GM12878 (cell line): ENCODE measurements at regions not wholly inside any gene's neighbourhood (a gene's known extent, or its start where the extent isn't known, plus 50 kb on each side); places are given as distances from the start of the nearest gene placed in this dataset.

Experiments used
- ATAC-seq: fragments of 200-7000 bp; cut with Tn5 transposase; 3 replicates; pipeline ENCODE4 v1.9.1; 2020; ENCODE audit warnings: mild to moderate bottlenecking, moderate library complexity
- BruUV-seq: library from RNA; stranded (reverse); fragments of 400-500 nt; replicated peaks from 2 replicates; lab custom pipeline; 2021; lab: Mats Ljungman, UMichigan
- CTCF ChIA-PET: fragments of 300-600 bp; sonication (Branson Sonifier 250); formaldehyde crosslinking; extraction: SDS; loops from one replicate; lab custom pipeline; 2021; ENCODE audit warnings: inconsistent platforms; lab: Yijun Ruan, JAX
- POLR2A ChIA-PET: fragments of 350-600 bp; formaldehyde crosslinking; extraction: SDS; loops from one replicate; lab custom pipeline; 2021; ENCODE audit warnings: inconsistent platforms; lab: Charles Lee
- RAD21 ChIA-PET: fragments of 300-600 bp; sonication (Branson Sonifier 250); formaldehyde crosslinking; loops from one replicate; lab custom pipeline; 2023; ENCODE audit warnings: antibody characterized with exemption; ENCODE audit not compliant: unreplicated experiment; lab: Charles Lee
- SMC1A ChIA-PET: fragments of 300-600 bp; sonication (Branson Sonifier 250); formaldehyde crosslinking; loops from one replicate; lab custom pipeline; 2023; ENCODE audit not compliant: unreplicated experiment, uncharacterized antibody; lab: Charles Lee
- DNase-seq: peaks from one replicate; pipeline ENCODE4 v3.0.0-alpha.2; 2011; ENCODE audit warnings: low read depth, low spot score
- FAIRE-seq: peaks from 3 replicates; lab custom pipeline; 2011; peaks lifted over from hg19 to GRCh38; lab: Jason Lieb, UNC
- H2AFZ ChIP-seq: 2 replicates; pipeline ENCODE4 v1.6.0; 2011; ENCODE audit warnings: low read depth, low read length, control low read depth; ENCODE audit not compliant: control insufficient read depth
- H3K27ac ChIP-seq: 2 replicates; pipeline ENCODE4 v1.5.1; 2011; ENCODE audit warnings: control low read depth; ENCODE audit not compliant: control insufficient read depth, insufficient read depth
- H3K27me3 ChIP-seq, 2 experiments: replicated peaks in 1 of 2; 2 replicates each; pipeline versions ENCODE4 v1.6.0 to v1.6.1; 2011; ENCODE audit warnings: low read length in 1 of 2; ENCODE audit not compliant: control insufficient read depth in 2 of 2, insufficient read depth in 2 of 2
- H3K36me3 ChIP-seq, 2 experiments: 2 replicates each; pipeline ENCODE4 v1.5.1; 2011; ENCODE audit warnings: low read length in 1 of 2; ENCODE audit not compliant: control insufficient read depth in 2 of 2, insufficient read depth in 2 of 2
- H3K4me1 ChIP-seq: 2 replicates; pipeline ENCODE4 v1.6.1; 2011; ENCODE audit warnings: mild to moderate bottlenecking, low read length, moderate library complexity, mixed read lengths; ENCODE audit not compliant: control insufficient read depth, insufficient read depth
- H3K4me2 ChIP-seq: 2 replicates; pipeline ENCODE4 v1.6.0; 2011; ENCODE audit warnings: control low read depth; ENCODE audit not compliant: control insufficient read depth, insufficient read depth
- H3K4me3 ChIP-seq: fragments of 200-600 bp; sonication (generic); 2 replicates; pipeline ENCODE4 v1.5.1; 2016
- H3K79me2 ChIP-seq: 2 replicates; pipeline ENCODE4 v1.6.0; 2011; ENCODE audit warnings: low read length; ENCODE audit not compliant: control insufficient read depth, insufficient read depth
- H3K9ac ChIP-seq: 2 replicates; pipeline ENCODE4 v1.8.0; 2011; ENCODE audit warnings: low read length, control low read depth, mixed read lengths; ENCODE audit not compliant: control insufficient read depth, insufficient read depth
- H3K9me3 ChIP-seq: replicated peaks from 3 replicates; pipeline ENCODE4 v1.5.1; 2011; ENCODE audit warnings: mild to moderate bottlenecking, low read length; ENCODE audit not compliant: control insufficient read depth, insufficient read depth
- H4K20me1 ChIP-seq: 2 replicates; pipeline ENCODE4 v1.6.0; 2011; ENCODE audit not compliant: control insufficient read depth, insufficient read depth
- HDAC6 ChIP-seq: fragments of 200-600 bp; sonication (generic); IDR thresholded peaks from one replicate; pipeline ENCODE4 v1.8.0; 2017; ENCODE audit warnings: antibody characterized with exemption; ENCODE audit not compliant: unreplicated experiment
- IKZF2 ChIP-seq, 2 experiments: fragments of 450-650 bp; IDR thresholded peaks; 2 replicates each; pipeline ENCODE4 v1.6.1; 2017; ENCODE audit warnings: mild to moderate bottlenecking in 2 of 2, moderate library complexity in 2 of 2
- MEF2A ChIP-seq: IDR thresholded peaks from 2 replicates; pipeline ENCODE4 v1.6.1; 2011; ENCODE audit warnings: low read depth, mild to moderate bottlenecking, low read length, moderate library complexity; ENCODE audit not compliant: insufficient read depth
- NFXL1 ChIP-seq: fragments of 450-650 bp; IDR thresholded peaks from 2 replicates; pipeline ENCODE4 v1.6.1; 2017; ENCODE audit warnings: antibody characterized with exemption, mild to moderate bottlenecking, borderline replicate concordance
- POLR2AphosphoS2 ChIP-seq: IDR thresholded peaks from 2 replicates; pipeline ENCODE4 v1.6.1; 2011; ENCODE audit warnings: low read depth, mild to moderate bottlenecking, low read length, improper control_type of control experiment, moderate library complexity
- YBX1 ChIP-seq: fragments of 450-650 bp; IDR thresholded peaks from 2 replicates; pipeline ENCODE4 v1.6.1; 2016; ENCODE audit warnings: antibody characterized with exemption
- WGBS: methylation state at CpG from one replicate; pipeline ENCODE4 v1.1.6; 2016; ENCODE audit warnings: low lambda C conversion rate; ENCODE audit not compliant: insufficient replicate concordance, insufficient coverage; ENCODE audit errors: missing lambda C conversion rate; 5-methylcytosine and 5-hydroxymethylcytosine counted together
- in situ Hi-C: fragments of 300-500 bp; cut with MboI; formaldehyde crosslinking; loops from 9 replicates; pipeline ENCODE4 v1.14.3; 2018; ENCODE audit warnings: mixed read lengths
- intact Hi-C: fragments of 100-400 bp; cut with micrococcal nuclease; formaldehyde crosslinking; loops from one replicate; pipeline ENCODE4 v1.14.2; 2022; ENCODE audit not compliant: unreplicated experiment

DNA sequence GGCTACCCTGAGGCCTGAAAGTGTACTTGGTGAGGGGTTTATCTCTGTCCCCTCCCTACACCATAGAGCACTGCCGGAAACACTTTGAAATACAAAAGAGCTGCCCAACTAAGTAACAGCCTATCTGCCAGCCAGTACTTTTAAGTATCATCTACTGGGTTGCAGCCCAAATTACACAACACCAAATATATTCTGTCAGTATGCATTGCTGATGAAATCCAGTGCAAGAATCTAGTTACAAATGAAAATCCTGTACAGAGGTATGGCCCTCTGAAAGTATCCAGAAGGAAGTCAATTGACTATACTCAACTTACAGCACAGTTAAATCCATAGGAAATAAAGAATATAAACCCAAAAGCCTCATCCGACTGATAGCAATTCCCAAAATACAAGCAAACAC is 280.8 kb downstream of the CCDC85A start:
- H2AFZ ChIP-seq = no peak overlapping the region
- no TSS peak for BruUV-seq
- H3K4me3 ChIP-seq = no peak overlapping the region
- H4K20me1 ChIP-seq = no peaks in the 10 kb centered on the region
- ChIA-PET POLR2A (no interaction called here), CTCF (no interaction called here), RAD21 (no interaction called here)
- FAIRE-seq = no peak
- no peaks in the 10 kb centered on the region for H3K9me3 ChIP-seq
- H3K4me1 ChIP-seq = no peaks in the 10 kb centered on the region
- no peaks in the 10 kb centered on the region for H3K27me3 ChIP-seq
- H3K79me2 ChIP-seq = no peaks in the 10 kb centered on the region
- DNase-seq = no peak
- TF ChIP-seq IKZF2 (IDR thresholded peaks at IDR 0.05) (no peak), MEF2A (no peak), POLR2AphosphoS2 (no peak), YBX1 (no peak), HDAC6 (no peak)
- TF ChIP-seq, all 136 proteins: peak for 0
- no peak for ATAC-seq
- SMC1A ChIA-PET = no interaction called here
- intact Hi-C loops (no loop called here), in situ Hi-C loops (no loop called here)
- no peak overlapping the region for H3K9ac ChIP-seq
- 86% methylated on average over 2 of the region's 2 CpGs for WGBS
- H3K4me2 ChIP-seq = no peak overlapping the region
- no peaks in the 10 kb centered on the region for H3K36me3 ChIP-seq
- H3K27ac ChIP-seq = no peak overlapping the region

DNA sequence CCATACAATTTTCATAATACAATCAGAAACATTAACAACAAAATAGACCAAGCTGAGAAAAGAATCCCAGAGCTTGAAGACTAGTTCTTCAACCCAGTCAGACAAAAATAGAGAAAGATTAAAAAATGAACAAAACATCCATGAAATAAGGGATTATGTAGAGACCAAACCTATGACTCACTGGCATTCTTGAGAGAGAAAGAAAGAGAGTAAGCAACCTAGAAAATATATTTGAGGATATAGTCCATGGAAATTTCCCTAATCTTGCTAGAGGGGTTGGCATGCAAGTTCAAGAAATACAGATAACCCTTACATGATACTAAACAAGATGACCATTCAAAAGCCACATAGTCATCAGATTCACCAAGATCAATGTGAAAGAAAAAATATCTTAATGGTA is 281.7 kb downstream of the CCDC85A start:
- Histone ChIP-seq H4K20me1 (no peaks in the 10 kb centered on the region), H3K27ac (no peak overlapping the region), H2AFZ (no peak overlapping the region), H3K4me2 (no peak overlapping the region), H3K9ac (no peak overlapping the region), H3K4me3 (no peak overlapping the region), H3K4me1 (no peaks in the 10 kb centered on the region), H3K27me3 (no peaks in the 10 kb centered on the region), H3K36me3 (no peaks in the 10 kb centered on the region), H3K9me3 (no peaks in the 10 kb centered on the region), H3K79me2 (no peaks in the 10 kb centered on the region)
- TF ChIP-seq NFXL1 = no peak
- no TSS peak for BruUV-seq
- FAIRE-seq (no peak), DNase-seq (no peak), ATAC-seq (no peak)
- in situ Hi-C loops (no loop called here), intact Hi-C loops (no loop called here)
- ChIA-PET POLR2A (no interaction called here), RAD21 (no interaction called here), CTCF (no interaction called here), SMC1A (no interaction called here)
